HepG2 (cell line): ENCODE measurements at regions not wholly inside any gene's neighbourhood (a gene's known extent, or its start where the extent isn't known, plus 50 kb on each side); places are given as distances from the start of the nearest gene placed in this dataset.

ENCODE experiments used
- ATAC-seq: fragments of 200-7000 bp; cut with Tn5 transposase; 3 replicates; pipeline ENCODE4 v1.9.1; 2020; ENCODE audit warnings: mild to moderate bottlenecking, moderate library complexity
- BruUV-seq: library from RNA; stranded (reverse); fragments of 400-500 nt; replicated peaks from 2 replicates; lab custom pipeline; 2021; lab: Mats Ljungman, UMichigan
- CTCF ChIA-PET: fragments of 300-600 bp; formaldehyde crosslinking; extraction: SDS; loops from one replicate; lab custom pipeline; 2021; ENCODE audit warnings: low total read pairs, inconsistent platforms, low intra/inter-chr PET ratio; lab: Yijun Ruan, JAX
- POLR2A ChIA-PET: fragments of 350-600 bp; sonication (Branson Sonifier 250); formaldehyde crosslinking; loops from one replicate; lab custom pipeline; 2020; ENCODE audit warnings: antibody characterized with exemption, inconsistent platforms; lab: Yijun Ruan, JAX
- DNase-seq: peaks from one replicate; pipeline ENCODE4 v3.0.0-alpha.2; 2015; ENCODE audit warnings: low spot score
- FAIRE-seq: peaks from 3 replicates; lab custom pipeline; 2011; peaks lifted over from hg19 to GRCh38; lab: Jason Lieb, UNC
- H2AFZ ChIP-seq: one replicate; pipeline ENCODE4 v1.6.1; 2011; ENCODE audit warnings: low read length, inconsistent platforms
- H3K27ac ChIP-seq: fragments of 300-600 bp; 3 replicates; pipeline ENCODE4 v1.8.0; 2011; ENCODE audit warnings: mixed run types, mild to moderate bottlenecking, mixed read lengths, low read length, inconsistent platforms; ENCODE audit not compliant: insufficient read depth; ENCODE audit errors: extremely low read length
- H3K27me3 ChIP-seq, 2 experiments: fragments of 200-600 bp in 1 of 2; 2 replicates in 1 of 2; 3 replicates in 1 of 2; pipeline versions ENCODE4 v1.6.0 to v1.8.0; 2011; ENCODE audit warnings: low read length in 2 of 2, mild to moderate bottlenecking in 2 of 2, moderate library complexity in 2 of 2, inconsistent platforms in 1 of 2; ENCODE audit not compliant: insufficient read depth in 2 of 2, control insufficient read depth in 1 of 2
- H3K36me3 ChIP-seq, 2 experiments: fragments of 200-600 bp in 1 of 2; replicated peaks in 1 of 2; 2 replicates in 1 of 2; 3 replicates in 1 of 2; pipeline versions ENCODE4 v1.5.1 to v1.8.0; 2011; ENCODE audit warnings: low read length in 2 of 2, inconsistent platforms in 1 of 2; ENCODE audit not compliant: insufficient read depth in 2 of 2, control insufficient read depth in 1 of 2
- H3K4me1 ChIP-seq: 2 replicates; pipeline ENCODE4 v1.5.1; 2012; ENCODE audit warnings: low read length, inconsistent platforms; ENCODE audit not compliant: insufficient read depth
- H3K4me2 ChIP-seq: 2 replicates; pipeline ENCODE4 v1.6.0; 2011; ENCODE audit warnings: low read depth, low read length, inconsistent platforms
- H3K4me3 ChIP-seq, 3 experiments: fragments of 200-600 bp in 1 of 3; sonication (generic), shearing (Covaris generic) in 1 of 3; replicated peaks in 1 of 3; 2 replicates each; pipeline ENCODE4 v1.5.1; 2011 to 2016; ENCODE audit warnings: low read length in 3 of 3, inconsistent platforms in 2 of 3, low read depth in 2 of 3, mild to moderate bottlenecking in 2 of 3, control low read depth in 1 of 3, mixed read lengths in 1 of 3; ENCODE audit not compliant: insufficient read depth in 1 of 3
- H3K79me2 ChIP-seq: one replicate; pipeline ENCODE4 v1.6.1; 2011; ENCODE audit warnings: low read length, inconsistent platforms; ENCODE audit not compliant: insufficient read depth
- H3K9ac ChIP-seq: 2 replicates; pipeline ENCODE4 v1.6.0; 2011; ENCODE audit warnings: mild to moderate bottlenecking, low read depth, low read length, inconsistent platforms; ENCODE audit not compliant: insufficient read depth
- H3K9me3 ChIP-seq: 2 replicates; pipeline ENCODE4 v1.5.1; 2012; ENCODE audit warnings: mild to moderate bottlenecking, low read length
- H4K20me1 ChIP-seq: 2 replicates; pipeline ENCODE4 v1.6.0; 2011; ENCODE audit warnings: inconsistent platforms, mild to moderate bottlenecking, low read length, moderate library complexity; ENCODE audit not compliant: insufficient read depth
- KDM2A ChIP-seq: sonication (generic); formaldehyde crosslinking; IDR thresholded peaks from 2 replicates; pipeline ENCODE4 v1.4.0; 2020; ENCODE audit warnings: low read depth, missing genetic modification reagents, borderline replicate concordance
- KLF11 ChIP-seq: IDR thresholded peaks from 2 replicates; pipeline ENCODE4 v1.6.1; 2016; ENCODE audit warnings: missing compliant biosample characterization
- KLF6 ChIP-seq: IDR thresholded peaks from 2 replicates; pipeline ENCODE4 v1.8.0; 2016; ENCODE audit warnings: missing biosample characterization, missing genetic modification reagents
- MED13 ChIP-seq: sonication (generic); formaldehyde crosslinking; IDR thresholded peaks from 2 replicates; pipeline ENCODE4 v1.5.0; 2020; ENCODE audit warnings: missing genetic modification reagents
- NR2F1 ChIP-seq, 2 experiments: fragments of 450-650 bp in 1 of 2; formaldehyde crosslinking in 1 of 2; IDR thresholded peaks; 2 replicates each; pipeline versions ENCODE4 v1.5.0 to v1.6.1; 2016 to 2020; ENCODE audit warnings: mild to moderate bottlenecking in 1 of 2, missing compliant biosample characterization in 1 of 2, missing genetic modification reagents in 1 of 2, moderate library complexity in 1 of 2
- SALL1 ChIP-seq: sonication (generic); formaldehyde crosslinking; IDR thresholded peaks from 2 replicates; pipeline ENCODE4 v1.8.0; 2022; ENCODE audit warnings: mild to moderate bottlenecking, missing genetic modification reagents
- SP2 ChIP-seq: sonication (generic); formaldehyde crosslinking; IDR thresholded peaks from 2 replicates; pipeline ENCODE4 v1.5.1; 2020; ENCODE audit warnings: mild to moderate bottlenecking, missing genetic modification reagents
- SRSF1 ChIP-seq: fragments of 200-400 bp; formaldehyde crosslinking; optimal IDR thresholded peaks from 2 replicates; pipeline ENCODE3; 2017; ENCODE audit warnings: mild to moderate bottlenecking, low read depth, low read length, moderate library complexity
- ZBTB2 ChIP-seq: sonication (generic); formaldehyde crosslinking; IDR thresholded peaks from 2 replicates; pipeline ENCODE4 v1.8.0; 2022; ENCODE audit warnings: low read depth, missing genetic modification reagents
- ZNF263 ChIP-seq: sonication (generic); formaldehyde crosslinking; IDR thresholded peaks from 2 replicates; pipeline ENCODE4 v1.4.0; 2020; ENCODE audit warnings: missing genetic modification reagents
- ZNF549 ChIP-seq: sonication (generic); formaldehyde crosslinking; IDR thresholded peaks from 2 replicates; pipeline ENCODE4 v1.5.0; 2020; ENCODE audit warnings: missing genetic modification reagents
- ZSCAN29 ChIP-seq: sonication (generic); formaldehyde crosslinking; conservative IDR thresholded peaks from 2 replicates; pipeline ENCODE4 v1.4.0; 2020; ENCODE audit warnings: mild to moderate bottlenecking, missing genetic modification reagents
- WGBS: methylation state at CpG from one replicate; pipeline ENCODE4 v1.1.6; 2017; ENCODE audit warnings: low lambda C conversion rate; 5-methylcytosine and 5-hydroxymethylcytosine counted together
- in situ Hi-C: cut with HindIII; loops from 2 replicates; pipeline ENCODE4 v1.10.0; 2017; ENCODE audit warnings: low pct_unique_long_range_greater_than_20kb; ENCODE audit not compliant: extremely low pct_ligation_motif_present
- intact Hi-C: fragments of 100-400 bp; cut with micrococcal nuclease; formaldehyde crosslinking; loops from one replicate; pipeline ENCODE4 v1.10.0; 2022; ENCODE audit not compliant: unreplicated experiment

GRCh38 chr18:57241869-57242268 is 95.0 kb downstream of the BOD1L2 start:
- no peaks in the 10 kb centered on the region; a peak in 1 of 5 replicates for H3K27me3 ChIP-seq
- no peak for FAIRE-seq
- no peak for DNase-seq
- H3K36me3 ChIP-seq, result no peaks in the 10 kb centered on the region
- no peak overlapping the region for H2AFZ ChIP-seq
- no peak overlapping the region for H3K9ac ChIP-seq
- WGBS, result 9% methylated on average over 3 of the region's 3 CpGs
- CTCF ChIA-PET, result no interaction called here
- no peak overlapping the region for H3K4me2 ChIP-seq
- H3K27ac ChIP-seq, result no peak overlapping the region
- intact Hi-C loops (no loop called here), in situ Hi-C loops (no loop called here)
- BruUV-seq, result no TSS peak
- TF ChIP-seq SALL1 (CRISPR knock-in tag) (no peak), KDM2A (no peak), SP2 (CRISPR knock-in tag) (no peak), NR2F1 (CRISPR knock-in tag; IDR thresholded peaks at IDR 0.05) (no peak), ZNF263 (CRISPR knock-in tag) (no peak), MED13 (CRISPR knock-in tag) (no peak), SRSF1 (no peak), ZSCAN29 (CRISPR knock-in tag) (no peak), ZBTB2 (no peak), KLF6 (CRISPR knock-in tag) (no peak), ZNF549 (CRISPR knock-in tag) (no peak), KLF11 (CRISPR knock-in tag) (no peak)
- no peaks in the 10 kb centered on the region for H3K79me2 ChIP-seq
- peaks cover 16% of the 10 kb centered on the region for H3K4me1 ChIP-seq
- ATAC-seq, result no peak
- no peaks in the 10 kb centered on the region for H3K9me3 ChIP-seq
- no peak overlapping the region for H3K4me3 ChIP-seq
- POLR2A ChIA-PET, result no interaction called here
- no peaks in the 10 kb centered on the region for H4K20me1 ChIP-seq
